C4-2B (cell line): ENCODE measurements at regions not wholly inside any gene's neighbourhood (a gene's known extent, or its start where the extent isn't known, plus 50 kb on each side); places are given as distances from the start of the nearest gene placed in this dataset.

Experiments
- CTCF ChIP-seq: fragments of 450-650 bp; conservative IDR thresholded peaks from 2 replicates; pipeline ENCODE4 v1.5.1; 2017; ENCODE audit warnings: mild to moderate bottlenecking
- ZFX ChIP-seq: fragments of 450-650 bp; IDR thresholded peaks from 2 replicates; pipeline ENCODE4 v1.6.1; 2017

DNA sequence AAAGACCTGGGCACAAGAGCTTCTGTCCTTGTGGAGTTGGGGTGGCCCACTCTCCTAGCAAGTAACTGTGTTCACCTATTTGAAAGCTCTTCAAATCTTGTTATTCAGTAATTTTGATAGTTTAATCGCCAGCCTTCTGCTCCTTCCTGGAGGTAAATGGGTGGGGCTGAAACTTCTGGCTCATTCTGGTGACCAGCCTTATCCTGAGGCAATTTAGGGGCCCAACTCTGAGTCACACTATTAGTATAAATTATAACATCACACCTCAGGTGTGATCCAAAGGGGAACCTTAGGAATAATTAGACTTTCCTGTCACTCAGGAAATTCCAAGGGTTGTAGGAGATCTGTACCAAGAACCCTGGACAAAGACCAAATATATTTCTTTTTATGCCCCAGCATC, 255.8 kb upstream of the RGPD4 start:
- TF ChIP-seq CTCF, result no peak
- no peak for TF ChIP-seq ZFX
